Astrocyte of the spinal cord (primary cell): ENCODE measurements at regions not wholly inside any gene's neighbourhood (a gene's known extent, or its start where the extent isn't known, plus 50 kb on each side); places are given as distances from the start of the nearest gene placed in this dataset.

ENCODE experiments used
- DNase-seq: peaks from one replicate; pipeline ENCODE4 v3.0.0; 2011; ENCODE audit warnings: low read depth, low spot score
- H3K4me3 ChIP-seq: 2 replicates; pipeline ENCODE4 v1.5.1; 2011; ENCODE audit warnings: low read depth, mild to moderate bottlenecking, low read length, moderate library complexity
- CTCF ChIP-seq: IDR thresholded peaks from 2 replicates; pipeline ENCODE4 v1.5.1; 2012; ENCODE audit warnings: low read depth, mild to moderate bottlenecking, low read length, inconsistent platforms
- in situ Hi-C: cut with HindIII; loops from 2 replicates; pipeline ENCODE4 v1.10.0; 2017; ENCODE audit warnings: low sequenced_read_pairs

GRCh38 chr14:57089901-57090300 is 178.8 kb downstream of the EXOC5 start:
- in situ Hi-C loops = no loop called here
- DNase-seq = no peak
- no peak for TF ChIP-seq CTCF
- no peak overlapping the region for H3K4me3 ChIP-seq

GRCh38 chr14:57087841-57088240 is 180.9 kb downstream of the EXOC5 start:
- H3K4me3 ChIP-seq = no peak overlapping the region
- TF ChIP-seq CTCF = no peak
- in situ Hi-C loops = no loop called here
- DNase-seq = no peak

- TF ChIP-seq CTCF = no peak
- no peak overlapping the region for H3K4me3 ChIP-seq
- DNase-seq = no peak
- in situ Hi-C loops = no loop called here
Observed at GRCh38 chr14:57086271-57087162, 182.2 kb downstream of the EXOC5 start.

GRCh38 chr14:57085801-57086200 is 182.9 kb downstream of the EXOC5 start:
- in situ Hi-C loops = no loop called here

GRCh38 chr14:57085043-57085442 is 183.7 kb downstream of the EXOC5 start:
- in situ Hi-C loops = no loop called here

More at GRCh38 chr14:57085801-57086200, 182.9 kb downstream of the EXOC5 start:
- H3K4me3 ChIP-seq = no peak overlapping the region
- no peak for DNase-seq
- TF ChIP-seq CTCF = no peak

GRCh38 chr14:57080691-57081090 is 188.0 kb downstream of the EXOC5 start:
- no peak for DNase-seq
- H3K4me3 ChIP-seq = no peak overlapping the region
- in situ Hi-C loops = no loop called here
- TF ChIP-seq CTCF = no peak

More at GRCh38 chr14:57085043-57085442, 183.7 kb downstream of the EXOC5 start:
- DNase-seq = no peak
- no peak for TF ChIP-seq CTCF
- no peak overlapping the region for H3K4me3 ChIP-seq
